GM21576 (cell line): ENCODE measurements at regions not wholly inside any gene's neighbourhood (a gene's known extent, or its start where the extent isn't known, plus 50 kb on each side); places are given as distances from the start of the nearest gene placed in this dataset.

Experiments
- ATAC-seq: cut with Tn5 transposase; IDR thresholded peaks from one replicate; pipeline ENCODE4 v1.9.1; 2021; ENCODE audit warnings: mild to moderate bottlenecking, moderate library complexity; ENCODE audit not compliant: unreplicated experiment

DNA sequence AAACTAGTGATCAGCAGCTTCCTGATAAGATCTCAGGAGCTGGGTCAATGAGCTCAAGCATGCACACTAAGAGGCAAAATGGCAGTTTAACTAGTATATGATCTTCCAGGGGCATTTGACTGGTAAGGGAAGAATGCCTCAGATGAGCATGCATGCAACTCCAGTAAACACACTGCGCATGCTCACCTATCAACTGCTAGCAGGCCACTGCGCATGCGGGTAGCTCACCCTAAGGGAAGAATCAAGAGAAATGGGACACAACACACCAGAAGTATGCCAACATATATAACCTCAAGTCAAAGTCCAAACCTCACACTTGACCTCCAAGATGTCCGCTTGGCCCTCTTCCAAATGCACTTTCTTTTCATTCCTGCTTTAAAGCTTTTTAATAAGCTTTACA lies 1004.0 kb downstream of the ADGRL3 start:
- no peak for ATAC-seq

DNA sequence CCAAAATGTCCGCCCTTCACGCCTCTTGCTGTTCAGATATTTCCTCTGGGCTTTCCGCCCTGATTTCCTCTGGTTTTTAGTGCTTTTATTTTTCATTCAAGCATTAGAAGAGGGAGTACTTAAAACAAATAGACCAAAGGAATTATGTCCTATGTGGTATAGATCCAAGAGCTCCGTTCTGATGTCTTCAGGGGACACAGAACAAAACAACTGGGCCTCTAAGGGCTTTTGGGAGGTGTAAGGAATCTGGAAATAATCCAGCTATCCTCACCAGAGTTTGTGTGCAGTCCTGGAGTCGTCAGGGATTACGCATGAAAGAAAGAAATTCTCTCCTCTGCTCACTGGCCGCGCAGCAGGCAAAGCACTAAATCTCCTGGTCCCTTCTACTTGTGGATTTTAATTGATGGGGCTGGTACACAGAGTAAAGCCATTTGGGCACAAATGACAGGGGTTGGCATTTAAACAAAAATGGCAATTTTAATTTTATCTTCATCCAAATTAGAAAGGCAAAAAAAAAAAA lies 999.2 kb downstream of the ADGRL3 start:
- ATAC-seq: no peak

DNA sequence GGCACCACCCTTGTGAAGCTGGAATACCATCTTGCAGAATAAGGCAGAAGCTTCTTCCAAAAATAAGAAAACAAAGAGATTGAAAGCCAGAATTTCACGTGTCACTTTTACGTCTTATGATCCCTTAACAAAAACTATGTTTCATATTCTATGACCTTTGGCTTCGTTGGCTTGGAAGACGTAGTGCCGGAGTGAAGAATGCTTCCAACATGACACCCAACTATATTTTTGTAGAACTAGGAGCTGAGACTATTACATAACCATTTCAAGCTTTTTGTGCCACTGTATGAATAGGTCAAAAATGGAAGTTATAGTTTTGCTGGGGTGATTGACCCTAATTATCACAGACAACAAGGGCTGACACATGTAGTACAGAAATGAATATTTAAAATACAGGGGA lies 996.2 kb downstream of the ADGRL3 start:
- no peak for ATAC-seq

DNA sequence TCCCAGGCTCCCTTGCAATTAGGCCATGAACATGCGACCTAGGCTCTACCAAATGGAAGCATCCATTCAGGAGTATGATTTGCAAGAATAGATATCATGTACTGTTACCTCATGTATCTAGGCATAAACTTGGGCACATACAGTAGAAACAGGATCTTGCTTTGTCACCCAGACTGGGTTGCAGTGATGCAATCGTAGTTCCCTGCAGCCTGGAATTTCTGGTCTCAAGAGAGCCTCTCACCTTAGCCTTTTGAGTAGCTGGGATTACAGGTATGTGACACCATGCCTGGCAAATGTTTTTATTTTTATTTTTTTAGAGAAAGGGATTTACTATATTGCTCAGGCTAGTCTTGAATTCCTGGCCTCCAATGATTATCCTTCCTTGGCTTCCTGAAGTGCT lies 994.2 kb downstream of the ADGRL3 start:
- ATAC-seq: no peak

DNA sequence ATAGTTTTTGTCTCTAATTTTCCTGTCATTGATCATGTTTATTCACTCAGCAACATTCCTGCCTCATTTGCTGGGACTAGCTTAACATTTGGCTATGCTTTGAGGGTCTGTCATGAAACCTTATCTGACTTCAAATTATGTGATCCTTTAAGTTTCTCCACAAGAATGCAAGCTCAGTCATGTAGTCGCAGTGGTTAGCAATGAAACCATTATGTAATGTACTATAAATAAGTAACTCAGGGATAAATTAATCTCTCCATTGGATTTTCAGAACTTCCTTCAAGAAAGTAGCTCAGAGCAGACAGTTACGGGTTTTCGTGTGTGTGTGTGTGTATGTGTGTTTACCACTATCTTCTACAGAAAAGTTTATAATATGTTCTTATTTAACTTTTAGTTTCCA lies 993.6 kb downstream of the ADGRL3 start:
- no peak for ATAC-seq

DNA sequence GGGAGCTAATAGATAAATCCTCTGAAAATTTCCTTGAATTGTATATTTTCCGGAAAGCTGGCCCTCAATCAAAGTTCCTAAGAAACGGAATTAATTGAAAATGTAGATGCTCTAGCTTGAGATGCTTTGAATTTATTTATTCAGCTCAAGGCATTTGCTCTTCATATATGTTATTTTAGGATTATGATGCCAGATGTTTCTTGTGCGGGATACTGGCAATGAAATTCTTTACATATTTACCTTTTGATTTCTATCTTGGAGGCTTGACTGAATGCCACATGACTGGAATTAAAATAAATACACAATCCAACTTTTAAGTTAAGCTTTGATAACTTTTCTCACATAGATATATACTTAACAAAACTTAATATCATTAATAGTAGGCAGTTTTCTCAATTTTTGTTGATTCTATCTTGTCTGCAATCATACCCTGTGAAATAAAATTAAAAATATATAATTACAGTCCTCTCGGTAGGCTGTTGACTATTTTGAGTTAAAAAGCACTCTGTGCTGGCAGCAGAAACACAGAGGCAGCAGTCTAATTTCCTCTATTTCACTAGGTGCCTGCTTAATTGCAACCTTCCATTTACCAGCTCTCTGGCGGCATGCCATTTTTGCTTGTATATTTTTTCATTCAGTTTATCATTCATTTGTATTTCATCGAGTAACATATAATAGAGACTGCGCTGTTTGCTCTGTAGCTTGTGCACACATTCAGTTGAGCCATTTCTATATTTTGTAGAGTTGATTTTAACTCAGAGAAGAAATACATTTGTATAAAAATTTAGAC lies 991.5 kb downstream of the ADGRL3 start:
- ATAC-seq: no peak

DNA sequence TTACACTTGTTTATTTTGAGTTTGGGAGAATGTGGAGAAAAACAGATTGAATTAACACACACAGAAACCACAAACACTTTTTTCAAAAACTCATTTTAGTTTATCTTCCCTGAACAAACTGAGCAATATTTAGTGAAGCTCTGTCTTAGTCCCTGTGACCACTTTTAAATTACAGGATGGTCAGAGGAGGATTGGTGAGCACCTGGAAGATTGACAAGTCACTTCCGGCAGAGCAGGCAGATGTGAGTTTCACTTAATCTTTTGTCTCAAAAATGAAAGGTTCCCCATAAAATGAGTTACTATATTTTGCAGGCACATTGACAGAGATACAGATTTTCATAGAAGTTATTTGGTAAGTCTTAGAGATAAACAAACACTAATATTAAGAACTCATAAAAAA lies 970.1 kb downstream of the ADGRL3 start:
- ATAC-seq: no peak

DNA sequence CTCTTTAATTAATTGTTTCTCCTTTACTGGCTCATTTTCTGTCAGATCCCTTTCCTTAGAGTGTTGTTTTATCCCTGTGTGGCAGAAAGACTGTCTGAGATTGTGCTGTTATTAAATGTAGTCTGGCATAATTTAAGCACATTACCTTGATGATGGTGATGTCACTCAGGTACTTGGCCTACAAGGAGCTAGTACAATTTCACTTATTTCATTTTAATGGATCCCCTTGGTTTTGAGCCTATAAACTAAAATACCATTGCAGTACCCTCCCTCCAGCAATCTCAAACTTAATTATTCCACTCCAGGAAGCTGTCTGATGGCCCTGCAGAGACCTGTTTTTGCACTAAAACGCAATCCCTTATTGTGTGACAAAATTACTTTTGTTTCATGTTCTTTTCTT lies 968.6 kb downstream of the ADGRL3 start:
- ATAC-seq: no peak

DNA sequence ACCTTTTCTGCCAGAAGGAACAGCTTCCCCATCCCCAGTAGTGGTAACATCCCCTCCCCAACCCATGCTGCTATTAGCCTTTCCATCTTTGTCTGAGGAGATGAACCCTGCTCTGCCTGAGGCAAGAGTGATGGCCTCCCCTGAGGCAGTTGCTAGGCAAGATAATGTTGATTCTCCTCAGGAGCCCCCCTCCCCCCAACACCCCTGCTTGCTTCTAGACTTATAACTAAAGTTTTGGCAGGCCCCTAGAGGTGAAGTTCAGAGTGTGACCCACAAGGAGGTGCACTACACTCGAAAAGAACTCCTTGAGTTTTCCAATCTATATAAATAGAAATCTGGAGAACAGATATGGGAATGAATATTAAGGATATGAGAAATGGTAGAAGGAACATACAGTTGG lies 962.5 kb downstream of the ADGRL3 start:
- no peak for ATAC-seq

DNA sequence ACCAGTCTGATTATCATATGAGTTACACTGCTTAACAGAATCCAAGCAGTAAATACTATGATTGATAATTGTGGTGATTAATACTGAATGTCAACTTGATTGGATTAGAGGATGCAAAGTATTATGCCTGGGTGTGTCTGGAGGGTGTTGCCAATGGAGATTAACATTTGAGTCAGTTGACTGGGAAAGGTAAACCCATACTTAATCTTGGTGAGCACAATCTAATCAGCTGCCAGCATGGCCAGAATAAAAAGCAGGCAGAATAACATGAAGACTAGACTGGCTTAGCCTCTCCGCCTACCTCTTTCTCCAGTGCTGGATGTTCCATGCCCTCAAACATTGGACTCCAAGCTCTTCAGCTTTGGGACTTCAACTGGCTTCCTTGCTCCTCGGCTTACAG lies 961.3 kb downstream of the ADGRL3 start:
- no peak for ATAC-seq

DNA sequence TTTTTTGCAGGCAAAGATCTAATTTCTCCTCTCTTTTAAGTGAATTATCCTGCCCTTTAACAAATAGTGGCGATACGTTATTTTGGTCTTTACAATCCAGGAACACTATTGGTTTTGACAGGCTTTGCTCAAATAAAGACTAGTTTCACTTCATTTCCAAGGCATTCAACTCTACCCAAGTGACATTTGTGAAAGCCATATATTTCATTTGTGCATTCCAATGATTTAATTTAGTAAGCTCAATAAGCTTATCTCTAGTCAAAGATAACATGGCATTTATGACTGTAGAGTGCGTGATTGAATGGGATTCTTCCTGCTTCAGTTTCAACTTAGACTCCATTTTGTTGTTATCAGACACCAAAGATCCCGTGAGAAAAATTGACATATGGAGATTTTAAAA lies 959.8 kb downstream of the ADGRL3 start:
- ATAC-seq: no peak

DNA sequence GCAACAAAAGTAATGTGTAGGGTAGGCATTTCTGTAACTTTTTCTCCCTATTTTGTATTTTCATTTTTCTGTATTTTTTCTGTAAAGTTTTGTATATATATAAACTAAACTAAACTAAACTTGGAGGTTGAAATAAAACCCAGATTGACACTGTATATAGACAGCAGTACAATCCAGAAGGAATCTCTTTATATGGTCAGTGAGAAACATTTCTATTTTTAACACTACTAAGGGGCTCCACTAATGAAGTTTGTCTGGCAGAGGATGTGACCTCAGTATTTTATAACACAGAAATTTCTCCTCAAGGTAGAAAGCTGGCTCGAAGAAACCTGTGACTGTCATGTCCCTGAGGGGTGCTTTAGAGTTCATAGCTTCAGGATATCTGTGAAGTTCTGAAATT lies 959.2 kb downstream of the ADGRL3 start:
- ATAC-seq: no peak

DNA sequence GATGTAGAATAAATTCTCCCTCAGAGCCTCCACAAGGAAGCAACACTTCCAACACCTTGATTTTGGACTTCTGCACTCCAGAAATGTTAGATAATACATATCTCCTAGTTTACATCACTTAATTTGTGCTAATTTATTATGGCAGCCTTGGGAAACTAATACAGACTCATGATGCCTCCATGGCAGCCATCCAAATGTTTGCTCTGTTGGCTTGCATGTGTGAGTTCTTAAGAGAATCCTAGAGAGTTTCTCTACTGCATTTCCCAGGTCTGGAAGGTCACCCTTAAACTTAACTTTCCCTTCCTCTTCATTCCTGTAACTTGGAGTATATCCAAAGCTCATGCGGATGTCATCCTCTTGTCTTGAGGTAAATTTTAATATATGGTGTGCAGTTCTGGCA lies 956.1 kb downstream of the ADGRL3 start:
- no peak for ATAC-seq

DNA sequence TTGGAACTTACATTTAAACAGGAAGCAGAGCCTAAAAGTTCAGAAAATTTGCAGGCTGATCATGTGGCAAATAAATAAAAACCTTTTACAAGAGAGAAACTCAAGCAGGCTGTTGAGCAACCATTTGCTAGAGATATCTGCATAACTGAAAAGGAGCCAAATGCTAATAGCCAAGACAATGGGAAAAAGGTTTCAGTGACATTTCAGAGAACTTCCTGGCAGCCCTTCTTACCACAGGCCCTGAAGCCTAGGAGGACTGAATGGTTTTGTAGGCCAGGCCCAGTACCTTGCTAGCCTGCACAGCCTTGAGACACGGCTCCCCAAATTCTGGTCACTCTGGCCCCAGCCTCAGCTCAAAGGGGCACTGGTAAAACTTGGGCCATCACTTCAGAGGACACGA lies 945.1 kb downstream of the ADGRL3 start:
- ATAC-seq: no peak

DNA sequence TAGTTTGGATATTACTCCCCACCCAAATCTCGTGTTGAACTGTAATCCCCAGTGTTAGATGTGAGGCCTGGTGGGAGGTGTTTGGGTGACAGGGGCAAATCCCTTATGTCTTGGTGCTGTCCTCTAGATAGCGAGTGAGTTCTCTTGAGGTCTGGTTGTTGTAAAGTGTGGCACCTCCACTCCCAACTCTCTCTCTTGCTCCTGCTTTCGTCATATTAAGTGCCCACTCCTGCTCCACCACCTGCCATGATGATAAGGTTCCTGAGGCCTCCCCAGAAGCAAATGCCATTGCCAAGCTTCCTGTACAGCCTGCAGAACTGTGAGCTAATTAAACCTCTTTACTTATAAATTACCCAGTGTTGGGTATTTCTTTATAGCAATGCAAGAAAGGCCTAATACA lies 944.3 kb downstream of the ADGRL3 start:
- ATAC-seq: no peak

DNA sequence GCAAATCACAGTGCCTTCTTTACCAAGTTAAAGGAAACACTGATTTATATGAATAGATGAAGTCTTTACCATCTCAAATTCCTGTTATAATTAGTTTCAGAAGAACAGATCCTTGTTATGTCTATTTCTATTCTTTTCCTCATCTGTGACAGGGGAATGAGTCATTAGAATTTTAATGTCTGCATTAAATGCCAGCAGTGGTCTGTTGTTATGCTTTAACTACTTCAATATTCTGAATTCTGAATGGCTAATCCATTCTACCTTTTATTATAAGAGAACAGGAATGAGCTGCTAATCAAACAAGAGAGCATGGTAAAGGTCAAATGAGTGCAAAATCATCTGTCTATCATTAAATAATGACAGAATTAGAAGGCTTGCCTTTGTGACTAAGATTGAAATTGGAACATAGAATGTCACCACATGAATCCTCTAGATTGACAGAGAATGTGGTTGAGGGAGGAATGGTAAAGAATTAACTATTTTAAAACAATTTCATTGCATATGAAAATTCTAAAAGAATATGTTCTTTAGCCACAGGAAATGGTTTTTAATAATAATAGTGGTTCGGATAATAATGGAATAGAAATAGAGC lies 935.5 kb downstream of the ADGRL3 start:
- ATAC-seq: no peak

DNA sequence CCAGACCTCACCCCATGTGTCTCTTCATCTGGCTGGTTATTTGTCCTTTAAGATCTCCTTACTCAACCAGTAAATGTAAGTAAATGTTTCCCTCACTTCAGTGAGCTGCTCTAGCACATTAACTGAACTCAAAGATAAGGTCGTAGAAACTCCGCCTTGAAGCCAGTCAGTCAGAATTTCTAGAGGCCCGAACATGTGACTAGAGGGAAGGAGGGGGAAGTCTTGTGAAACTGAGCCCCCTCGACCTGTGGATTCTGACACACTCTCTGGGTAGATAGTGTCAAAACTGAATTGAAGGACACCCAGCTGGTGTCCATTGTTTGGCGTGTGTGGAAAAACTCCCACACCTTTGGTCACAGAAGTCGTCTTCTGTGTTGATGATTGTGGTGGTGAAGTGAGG lies 933.9 kb downstream of the ADGRL3 start:
- ATAC-seq: no peak

DNA sequence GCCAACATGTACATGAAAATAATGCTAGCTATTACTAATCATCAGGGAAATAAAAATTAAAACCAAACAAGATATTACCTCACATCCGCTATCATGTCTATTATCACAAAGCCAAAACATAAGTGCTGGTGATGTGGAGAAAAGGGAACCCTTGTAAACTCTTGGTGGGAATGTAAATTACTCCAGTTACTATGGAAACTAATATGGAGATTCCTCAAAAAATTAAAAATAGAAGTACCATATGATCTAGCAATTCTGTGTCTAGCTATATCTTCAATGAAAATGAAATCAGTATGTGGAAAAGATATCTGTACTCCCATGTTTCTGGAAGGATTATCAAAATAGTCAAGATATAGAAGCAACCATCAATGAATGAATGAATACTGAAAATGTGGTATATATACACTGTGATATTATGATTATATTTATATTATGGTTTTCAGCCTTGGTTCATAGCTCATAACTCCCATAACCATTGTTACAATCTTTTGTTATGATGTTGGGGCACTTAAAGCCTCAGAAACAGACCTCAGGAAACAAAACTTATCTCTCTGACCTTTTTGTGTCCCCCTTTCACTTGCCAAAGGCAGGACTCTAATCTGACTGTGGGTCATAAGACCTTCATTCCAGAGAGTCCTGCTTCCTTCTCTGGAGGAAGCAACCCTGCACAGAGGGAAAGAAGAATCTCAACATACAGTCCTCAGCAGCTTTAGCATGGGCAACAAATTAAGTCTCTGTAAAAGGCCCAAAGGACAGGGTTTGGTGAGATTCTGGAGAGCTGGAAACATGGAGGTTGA lies 933.2 kb downstream of the ADGRL3 start:
- no peak for ATAC-seq

DNA sequence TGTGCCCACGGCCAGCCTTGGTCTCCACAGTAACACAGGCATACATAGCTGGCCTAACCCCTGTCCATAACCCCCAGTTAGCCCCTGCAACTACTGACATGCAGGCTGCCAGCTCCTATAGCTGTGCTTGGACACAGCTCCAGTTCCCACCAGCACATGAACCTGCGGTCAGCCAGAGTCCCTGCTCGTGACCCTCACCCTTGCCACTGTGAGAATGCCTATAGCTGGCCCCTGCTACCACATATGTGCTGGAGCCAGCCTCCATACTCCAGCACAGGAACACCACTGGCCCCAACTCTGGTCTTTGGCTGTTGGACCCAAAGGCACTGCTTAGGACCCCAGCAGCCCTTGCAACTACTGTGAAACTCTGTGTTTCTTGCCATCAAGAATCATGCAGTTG lies 930.9 kb downstream of the ADGRL3 start:
- ATAC-seq: no peak

DNA sequence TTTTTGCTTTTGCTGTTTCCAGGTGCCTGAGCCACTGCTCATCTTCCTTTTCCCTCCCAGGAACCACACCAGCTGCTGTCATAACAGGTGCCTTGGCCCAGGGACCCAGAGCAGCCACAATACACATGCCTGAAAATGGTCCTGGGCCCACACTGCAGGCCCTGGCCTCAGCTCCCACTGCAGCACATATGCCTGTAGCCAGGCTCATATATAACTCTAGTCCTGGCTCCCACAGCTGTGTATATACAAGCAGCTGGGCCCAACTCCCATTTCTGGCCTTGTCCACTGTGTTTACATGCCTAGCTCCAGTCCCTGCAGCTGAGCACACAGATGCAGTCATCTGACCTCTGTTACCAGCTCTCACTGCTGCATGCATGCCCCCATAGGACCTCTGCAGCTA lies 930.5 kb downstream of the ADGRL3 start:
- ATAC-seq: no peak

DNA sequence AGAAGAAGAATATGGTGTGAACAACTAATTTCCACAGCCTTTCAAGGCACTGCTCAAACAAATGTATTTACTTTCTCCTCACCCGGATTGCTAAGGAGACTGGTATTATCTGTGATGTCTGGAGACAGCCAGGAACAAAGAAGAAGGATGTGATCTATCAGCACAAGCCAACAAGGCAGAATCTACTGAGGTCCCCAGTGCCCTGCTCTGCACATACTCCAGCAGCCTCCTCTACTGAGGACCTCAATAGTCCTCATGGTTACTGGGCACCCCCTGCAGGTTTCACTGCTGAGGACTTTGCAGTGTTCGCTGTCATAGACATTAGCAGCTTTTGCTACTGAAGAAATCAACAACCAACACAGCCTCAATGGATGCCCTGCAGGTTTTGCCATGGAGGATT lies 930.1 kb downstream of the ADGRL3 start:
- no peak for ATAC-seq
